C4-2B (cell line): ENCODE measurements at regions not wholly inside any gene's neighbourhood (a gene's known extent, or its start where the extent isn't known, plus 50 kb on each side); places are given as distances from the start of the nearest gene placed in this dataset.

ENCODE experiments used
- ZFX ChIP-seq: fragments of 450-650 bp; IDR thresholded peaks from 2 replicates; pipeline ENCODE4 v1.6.1; 2017
- TF ChIP-seq, protein P1 (sequence below): fragments of 450-650 bp; conservative IDR thresholded peaks from 2 replicates; pipeline ENCODE4 v1.5.1; 2017; ENCODE audit warnings: mild to moderate bottlenecking

DNA sequence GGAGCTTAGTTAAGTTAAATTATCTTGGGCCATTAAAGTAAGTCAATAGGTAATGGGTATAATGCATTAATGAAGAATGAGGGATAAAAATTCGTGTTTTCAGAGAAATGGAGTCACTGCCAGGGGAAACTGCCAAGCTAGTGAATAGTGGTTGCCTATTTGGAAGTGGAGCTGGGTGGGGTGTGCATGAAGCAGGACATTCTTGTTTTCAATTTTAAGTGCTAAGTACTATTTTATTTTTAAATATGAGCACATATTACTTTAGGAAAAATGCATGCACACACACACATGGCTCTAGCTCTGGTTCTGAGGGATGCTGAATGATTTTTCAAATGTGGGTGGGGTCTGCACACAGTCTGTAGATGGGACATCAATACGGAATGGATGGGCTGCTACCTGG lies 717.7 kb upstream of the SGCG start:
- TF ChIP-seq, protein P1, sequence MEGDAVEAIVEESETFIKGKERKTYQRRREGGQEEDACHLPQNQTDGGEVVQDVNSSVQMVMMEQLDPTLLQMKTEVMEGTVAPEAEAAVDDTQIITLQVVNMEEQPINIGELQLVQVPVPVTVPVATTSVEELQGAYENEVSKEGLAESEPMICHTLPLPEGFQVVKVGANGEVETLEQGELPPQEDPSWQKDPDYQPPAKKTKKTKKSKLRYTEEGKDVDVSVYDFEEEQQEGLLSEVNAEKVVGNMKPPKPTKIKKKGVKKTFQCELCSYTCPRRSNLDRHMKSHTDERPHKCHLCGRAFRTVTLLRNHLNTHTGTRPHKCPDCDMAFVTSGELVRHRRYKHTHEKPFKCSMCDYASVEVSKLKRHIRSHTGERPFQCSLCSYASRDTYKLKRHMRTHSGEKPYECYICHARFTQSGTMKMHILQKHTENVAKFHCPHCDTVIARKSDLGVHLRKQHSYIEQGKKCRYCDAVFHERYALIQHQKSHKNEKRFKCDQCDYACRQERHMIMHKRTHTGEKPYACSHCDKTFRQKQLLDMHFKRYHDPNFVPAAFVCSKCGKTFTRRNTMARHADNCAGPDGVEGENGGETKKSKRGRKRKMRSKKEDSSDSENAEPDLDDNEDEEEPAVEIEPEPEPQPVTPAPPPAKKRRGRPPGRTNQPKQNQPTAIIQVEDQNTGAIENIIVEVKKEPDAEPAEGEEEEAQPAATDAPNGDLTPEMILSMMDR: no peak
- TF ChIP-seq ZFX: no peak
